ENCODE measurements at regions not wholly inside any gene's neighbourhood (a gene's known extent, or its start where the extent isn't known, plus 50 kb on each side); places are given as distances from the start of the nearest gene placed in this dataset.

GRCh38 chr12:73625226-73625625, 912.4 kb upstream of the ATXN7L3B start:
- TF ChIP-seq CTCF (IDR thresholded peaks at IDR 0.05; ENCODE audit: poor library complexity, severe bottlenecking), result no peak
- no peak for TF ChIP-seq POLR2AphosphoS5 (IDR thresholded peaks at IDR 0.05)
- no peak for TF ChIP-seq TAF1 (IDR thresholded peaks at IDR 0.05; ENCODE audit: low read depth)
- no peak for TF ChIP-seq EP300 (conservative IDR thresholded peaks at IDR 0.05; ENCODE audit: poor library complexity, severe bottlenecking)
- TF ChIP-seq EZH2 (IDR thresholded peaks at IDR 0.05; ENCODE audit: borderline replicate concordance, insufficient read depth, low read length, poor library complexity, severe bottlenecking), result no peak

Measured in neural cell (in vitro differentiated cells).